Natural killer cell (primary cell): ENCODE measurements at regions not wholly inside any gene's neighbourhood (a gene's known extent, or its start where the extent isn't known, plus 50 kb on each side); places are given as distances from the start of the nearest gene placed in this dataset.

ENCODE experiments used
- ATAC-seq, 3 donors: fragments of 150-1000 bp in 2 of 3; fragments of 200-7000 bp in 1 of 3; cut with Tn5 transposase; 1 replicate in 1 of 3; 2 replicates in 2 of 3; pipeline ENCODE4 v1.10.0; 2021; ENCODE audit warnings: mild to moderate bottlenecking in 2 of 3, moderate library complexity in 2 of 3
- DNase-seq, 2 donors: peaks; one replicate each; pipeline versions ENCODE4 v3.0.0 to v3.0.0-alpha.2; 2013 to 2021; ENCODE audit warnings: mixed read lengths in 1 of 2
- H3K27ac ChIP-seq: one replicate; pipeline ENCODE4 v1.5.1; 2013; ENCODE audit warnings: mild to moderate bottlenecking, low read length
- H3K27me3 ChIP-seq: one replicate; pipeline ENCODE4 v1.6.1; 2013; ENCODE audit warnings: low read length; ENCODE audit not compliant: control insufficient read depth, insufficient read depth
- H3K36me3 ChIP-seq: one replicate; pipeline ENCODE4 v1.6.1; 2013; ENCODE audit warnings: low read length; ENCODE audit not compliant: control insufficient read depth, insufficient read depth
- H3K4me1 ChIP-seq: one replicate; pipeline ENCODE4 v1.6.1; 2013; ENCODE audit warnings: low read length; ENCODE audit not compliant: control insufficient read depth, insufficient read depth
- H3K4me3 ChIP-seq: one replicate; pipeline ENCODE4 v1.5.1; 2013; ENCODE audit warnings: low read length
- H3K9me3 ChIP-seq: one replicate; pipeline ENCODE4 v1.6.1; 2013; ENCODE audit warnings: low read length; ENCODE audit not compliant: control insufficient read depth, insufficient read depth
- H3K27ac Mint-ChIP-seq, 2 donors: one replicate each; pipeline ENCODE4 v1.8.0; 2022; ENCODE audit warnings: mild to moderate bottlenecking in 2 of 2, mixed read lengths in 2 of 2, moderate library complexity in 1 of 2
- H3K27me3 Mint-ChIP-seq, 2 donors: one replicate each; pipeline ENCODE4 v1.8.0; 2022; ENCODE audit warnings: low read depth in 2 of 2, mixed read lengths in 2 of 2
- H3K36me3 Mint-ChIP-seq: one replicate; pipeline ENCODE4 v1.8.0; 2022; ENCODE audit warnings: mixed read lengths
- H3K4me1 Mint-ChIP-seq, 2 donors: one replicate each; pipeline ENCODE4 v1.8.0; 2022; ENCODE audit warnings: mixed read lengths in 2 of 2
- H3K4me3 Mint-ChIP-seq: one replicate; pipeline ENCODE4 v1.8.0; 2022; ENCODE audit warnings: mild to moderate bottlenecking, moderate library complexity, mixed read lengths
- H3K9me3 Mint-ChIP-seq, 2 donors: one replicate each; pipeline ENCODE4 v1.8.0; 2022; ENCODE audit warnings: mixed read lengths in 2 of 2
- WGBS: methylation state at CpG from one replicate; pipeline ENCODE4 v1.1.7; 2013; ENCODE audit warnings: missing lambda C conversion rate; ENCODE audit not compliant: insufficient coverage; 5-methylcytosine and 5-hydroxymethylcytosine counted together
- intact Hi-C: fragments of 100-400 bp; cut with micrococcal nuclease; formaldehyde crosslinking; loops from one replicate; pipeline ENCODE4 v1.14.2; 2022
- TF ChIP-seq, protein P1 (sequence below): fragments of 200-600 bp; IDR thresholded peaks from one replicate; pipeline ENCODE4 v1.8.0; 2022; ENCODE audit warnings: antibody characterized with exemption

DNA sequence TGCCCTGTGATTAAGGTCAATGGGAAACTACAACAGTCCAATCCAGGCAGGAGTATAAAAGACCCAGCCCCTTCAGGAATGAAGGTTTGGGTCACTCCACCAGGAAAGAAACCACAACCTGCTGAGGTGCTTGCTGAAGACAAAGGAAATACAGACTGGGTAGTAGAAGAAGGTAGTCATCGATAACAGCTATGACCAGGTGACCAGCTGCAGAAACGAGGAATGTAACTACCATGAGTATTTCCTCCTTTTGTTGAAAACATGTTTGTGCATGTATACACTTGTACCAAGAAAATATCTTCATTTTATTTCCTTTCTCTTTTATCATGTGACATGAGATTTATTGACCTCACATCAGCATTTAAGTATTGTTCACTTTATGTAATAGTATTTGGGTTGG is 409.1 kb downstream of the FOXG1 start:
- DNase-seq (no peak), ATAC-seq (no peak)
- intact Hi-C loops, result no loop called here
- Mint-ChIP-seq H3K27ac (no peak overlapping the region), H3K27me3 (no peaks in the 10 kb centered on the region), H3K36me3 (no peaks in the 10 kb centered on the region), H3K4me3 (no peak overlapping the region), H3K4me1 (no peaks in the 10 kb centered on the region), H3K9me3 (peaks cover 15 to 27% of the 10 kb centered on the region in 2 donors)
- H3K27ac ChIP-seq, result no peak overlapping the region
- 83% methylated on average over 2 of the region's 2 CpGs for WGBS
- no peak overlapping the region for H3K4me3 ChIP-seq
- H3K9me3 ChIP-seq, result peaks cover 5% of the 10 kb centered on the region
- H3K4me1 ChIP-seq, result no peaks in the 10 kb centered on the region
- H3K36me3 ChIP-seq, result no peaks in the 10 kb centered on the region
- no peaks in the 10 kb centered on the region for H3K27me3 ChIP-seq
- TF ChIP-seq, protein P1, sequence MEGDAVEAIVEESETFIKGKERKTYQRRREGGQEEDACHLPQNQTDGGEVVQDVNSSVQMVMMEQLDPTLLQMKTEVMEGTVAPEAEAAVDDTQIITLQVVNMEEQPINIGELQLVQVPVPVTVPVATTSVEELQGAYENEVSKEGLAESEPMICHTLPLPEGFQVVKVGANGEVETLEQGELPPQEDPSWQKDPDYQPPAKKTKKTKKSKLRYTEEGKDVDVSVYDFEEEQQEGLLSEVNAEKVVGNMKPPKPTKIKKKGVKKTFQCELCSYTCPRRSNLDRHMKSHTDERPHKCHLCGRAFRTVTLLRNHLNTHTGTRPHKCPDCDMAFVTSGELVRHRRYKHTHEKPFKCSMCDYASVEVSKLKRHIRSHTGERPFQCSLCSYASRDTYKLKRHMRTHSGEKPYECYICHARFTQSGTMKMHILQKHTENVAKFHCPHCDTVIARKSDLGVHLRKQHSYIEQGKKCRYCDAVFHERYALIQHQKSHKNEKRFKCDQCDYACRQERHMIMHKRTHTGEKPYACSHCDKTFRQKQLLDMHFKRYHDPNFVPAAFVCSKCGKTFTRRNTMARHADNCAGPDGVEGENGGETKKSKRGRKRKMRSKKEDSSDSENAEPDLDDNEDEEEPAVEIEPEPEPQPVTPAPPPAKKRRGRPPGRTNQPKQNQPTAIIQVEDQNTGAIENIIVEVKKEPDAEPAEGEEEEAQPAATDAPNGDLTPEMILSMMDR, result no peak

DNA sequence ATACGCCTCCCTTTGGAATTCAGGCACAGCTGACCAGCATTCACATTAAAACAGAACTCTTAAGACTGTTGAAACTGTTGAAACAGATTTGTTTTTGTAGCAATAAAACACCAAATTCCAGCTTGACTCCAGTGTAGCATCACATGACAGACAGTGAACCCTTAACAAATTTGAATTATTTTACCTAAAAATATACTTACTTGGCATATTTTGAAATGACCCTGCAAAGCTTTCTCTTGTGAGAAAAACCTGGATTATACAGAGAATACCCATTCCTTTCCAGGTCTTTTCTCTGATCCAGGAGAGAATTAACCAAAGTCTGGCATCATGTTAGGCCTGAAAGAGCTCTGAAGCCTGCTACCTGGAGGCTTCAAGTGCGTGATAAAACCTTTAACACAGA is 410.3 kb downstream of the FOXG1 start:
- H3K27ac Mint-ChIP-seq, result no peak overlapping the region
- DNase-seq (no peak), ATAC-seq (no peak)
- H3K27me3 ChIP-seq, result no peaks in the 10 kb centered on the region
- no peaks in the 10 kb centered on the region for H3K4me1 ChIP-seq
- H3K36me3 Mint-ChIP-seq, result no peaks in the 10 kb centered on the region
- H3K27me3 Mint-ChIP-seq, result no peaks in the 10 kb centered on the region
- peaks cover 15 to 24% of the 10 kb centered on the region in 2 donors for H3K9me3 Mint-ChIP-seq
- H3K4me3 ChIP-seq, result no peak overlapping the region
- no peaks in the 10 kb centered on the region for H3K4me1 Mint-ChIP-seq
- H3K27ac ChIP-seq, result no peak overlapping the region
- H3K36me3 ChIP-seq, result no peaks in the 10 kb centered on the region
- H3K9me3 ChIP-seq, result peaks cover 5% of the 10 kb centered on the region
- TF ChIP-seq, protein P1, result no peak
- 91% methylated on average over 2 of the region's 2 CpGs for WGBS
- intact Hi-C loops, result no loop called here
- no peak overlapping the region for H3K4me3 Mint-ChIP-seq

DNA sequence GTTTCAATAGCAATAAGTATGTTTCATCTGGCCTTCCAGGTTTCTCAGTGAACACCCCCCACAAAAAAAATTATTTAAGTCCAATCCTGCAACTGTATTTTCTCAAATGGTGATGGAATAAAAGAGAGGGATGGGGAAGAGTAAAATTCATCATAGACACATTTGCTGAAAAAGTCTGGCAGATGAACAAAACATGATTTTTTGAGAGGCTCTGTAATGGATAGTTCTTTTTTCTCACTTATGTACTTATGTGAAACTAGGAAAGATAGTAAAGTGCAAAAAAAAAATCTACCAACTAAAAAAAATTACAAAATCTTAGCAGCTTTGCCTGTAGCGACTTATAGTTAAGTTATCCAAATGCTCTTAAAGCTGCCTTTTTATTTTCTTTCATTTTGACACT is 412.4 kb downstream of the FOXG1 start:
- Histone ChIP-seq H3K27ac (no peak overlapping the region), H3K4me1 (no peaks in the 10 kb centered on the region), H3K27me3 (no peaks in the 10 kb centered on the region), H3K4me3 (no peak overlapping the region), H3K9me3 (peaks cover 5% of the 10 kb centered on the region), H3K36me3 (no peaks in the 10 kb centered on the region)
- DNase-seq (no peak), ATAC-seq (no peak)
- intact Hi-C loops, result no loop called here
- H3K27ac Mint-ChIP-seq, result no peak overlapping the region
- WGBS, result 100% methylated on average over 1 of the region's 1 CpG
- H3K36me3 Mint-ChIP-seq, result no peaks in the 10 kb centered on the region
- H3K9me3 Mint-ChIP-seq, result peaks cover 11 to 21% of the 10 kb centered on the region in 2 donors
- TF ChIP-seq, protein P1, result no peak
- H3K4me1 Mint-ChIP-seq, result no peaks in the 10 kb centered on the region
- H3K27me3 Mint-ChIP-seq, result no peaks in the 10 kb centered on the region
- no peak overlapping the region for H3K4me3 Mint-ChIP-seq

DNA sequence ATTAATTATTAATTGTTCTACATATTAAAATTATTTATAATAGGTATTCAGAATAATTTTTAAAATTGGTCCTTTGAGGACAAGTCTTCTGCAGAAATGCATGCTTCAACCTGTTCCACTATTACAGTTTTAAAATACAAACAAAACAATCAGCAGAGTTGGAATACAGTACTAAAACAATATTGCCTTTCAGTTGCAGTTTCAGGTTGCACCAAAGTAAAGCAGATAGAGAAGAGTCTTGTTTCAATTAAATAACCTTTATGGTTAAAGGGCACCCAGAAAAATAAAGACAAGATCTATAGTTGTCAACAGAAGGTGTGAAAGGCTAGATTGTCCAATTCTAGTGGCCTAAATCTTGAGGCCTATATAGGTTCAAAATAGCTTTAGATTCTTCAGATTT is 424.5 kb downstream of the FOXG1 start:
- Histone ChIP-seq H3K27me3 (no peaks in the 10 kb centered on the region), H3K36me3 (no peaks in the 10 kb centered on the region), H3K27ac (no peak overlapping the region), H3K4me3 (no peak overlapping the region), H3K9me3 (no peaks in the 10 kb centered on the region), H3K4me1 (no peaks in the 10 kb centered on the region)
- DNase-seq (no peak), ATAC-seq (no peak)
- intact Hi-C loops, result no loop called here
- no peaks in the 10 kb centered on the region for H3K4me1 Mint-ChIP-seq
- H3K27me3 Mint-ChIP-seq, result no peaks in the 10 kb centered on the region
- TF ChIP-seq, protein P1, result no peak
- peaks cover 9 to 13% of the 10 kb centered on the region in 2 donors for H3K9me3 Mint-ChIP-seq
- no peak overlapping the region for H3K27ac Mint-ChIP-seq
- H3K4me3 Mint-ChIP-seq, result no peak overlapping the region
- H3K36me3 Mint-ChIP-seq, result no peaks in the 10 kb centered on the region
